Bronchial epithelial cell (primary cell): ENCODE measurements at regions not wholly inside any gene's neighbourhood (a gene's known extent, or its start where the extent isn't known, plus 50 kb on each side); places are given as distances from the start of the nearest gene placed in this dataset.

Source experiments
- DNase-seq: peaks from one replicate; pipeline ENCODE4 v3.0.0-alpha.2; 2010; ENCODE audit warnings: low read depth
- FAIRE-seq: peaks from 2 replicates; lab custom pipeline; 2011; peaks lifted over from hg19 to GRCh38; lab: Jason Lieb, UNC
- H3K27me3 ChIP-seq: 2 replicates; pipeline ENCODE4 v1.5.1; 2011; ENCODE audit warnings: low read length; ENCODE audit not compliant: control insufficient read depth, insufficient read depth
- H3K36me3 ChIP-seq: 2 replicates; pipeline ENCODE4 v1.5.1; 2011; ENCODE audit warnings: low read length; ENCODE audit not compliant: control insufficient read depth, insufficient read depth
- H3K4me3 ChIP-seq: 2 replicates; pipeline ENCODE4 v1.5.1; 2011; ENCODE audit warnings: mild to moderate bottlenecking, low read depth, low read length, control low read depth
- TF ChIP-seq, protein P1 (sequence below): IDR thresholded peaks from 2 replicates; pipeline ENCODE4 v1.5.1; 2011; ENCODE audit warnings: mild to moderate bottlenecking, moderate library complexity, low read length, control low read depth, inconsistent platforms; ENCODE audit not compliant: insufficient read depth, severe bottlenecking

DNA sequence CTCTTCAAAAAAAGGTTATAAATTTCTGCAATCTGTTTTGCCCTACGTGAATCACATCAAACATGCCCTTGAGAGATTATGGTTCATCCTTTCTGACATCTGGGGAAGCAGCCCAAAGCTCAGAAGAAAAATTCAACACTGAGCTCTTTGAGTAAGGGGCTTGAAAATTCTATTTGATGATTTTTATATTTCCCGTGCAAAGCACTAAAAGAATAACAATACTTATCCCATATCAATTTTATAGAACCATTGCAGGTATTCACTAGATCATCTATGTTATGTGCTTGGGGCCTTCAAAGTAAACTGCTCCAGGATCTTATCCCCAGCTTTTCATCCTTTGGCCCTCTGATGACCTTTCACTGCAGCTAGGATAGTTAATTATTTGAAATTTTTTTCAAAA is 966.9 kb upstream of the CNTN5 start:
- TF ChIP-seq, protein P1, sequence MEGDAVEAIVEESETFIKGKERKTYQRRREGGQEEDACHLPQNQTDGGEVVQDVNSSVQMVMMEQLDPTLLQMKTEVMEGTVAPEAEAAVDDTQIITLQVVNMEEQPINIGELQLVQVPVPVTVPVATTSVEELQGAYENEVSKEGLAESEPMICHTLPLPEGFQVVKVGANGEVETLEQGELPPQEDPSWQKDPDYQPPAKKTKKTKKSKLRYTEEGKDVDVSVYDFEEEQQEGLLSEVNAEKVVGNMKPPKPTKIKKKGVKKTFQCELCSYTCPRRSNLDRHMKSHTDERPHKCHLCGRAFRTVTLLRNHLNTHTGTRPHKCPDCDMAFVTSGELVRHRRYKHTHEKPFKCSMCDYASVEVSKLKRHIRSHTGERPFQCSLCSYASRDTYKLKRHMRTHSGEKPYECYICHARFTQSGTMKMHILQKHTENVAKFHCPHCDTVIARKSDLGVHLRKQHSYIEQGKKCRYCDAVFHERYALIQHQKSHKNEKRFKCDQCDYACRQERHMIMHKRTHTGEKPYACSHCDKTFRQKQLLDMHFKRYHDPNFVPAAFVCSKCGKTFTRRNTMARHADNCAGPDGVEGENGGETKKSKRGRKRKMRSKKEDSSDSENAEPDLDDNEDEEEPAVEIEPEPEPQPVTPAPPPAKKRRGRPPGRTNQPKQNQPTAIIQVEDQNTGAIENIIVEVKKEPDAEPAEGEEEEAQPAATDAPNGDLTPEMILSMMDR, result no peak
- no peaks in the 10 kb centered on the region for H3K36me3 ChIP-seq
- FAIRE-seq (no peak), DNase-seq (no peak)
- H3K27me3 ChIP-seq, result no peaks in the 10 kb centered on the region
- no peak overlapping the region for H3K4me3 ChIP-seq

DNA sequence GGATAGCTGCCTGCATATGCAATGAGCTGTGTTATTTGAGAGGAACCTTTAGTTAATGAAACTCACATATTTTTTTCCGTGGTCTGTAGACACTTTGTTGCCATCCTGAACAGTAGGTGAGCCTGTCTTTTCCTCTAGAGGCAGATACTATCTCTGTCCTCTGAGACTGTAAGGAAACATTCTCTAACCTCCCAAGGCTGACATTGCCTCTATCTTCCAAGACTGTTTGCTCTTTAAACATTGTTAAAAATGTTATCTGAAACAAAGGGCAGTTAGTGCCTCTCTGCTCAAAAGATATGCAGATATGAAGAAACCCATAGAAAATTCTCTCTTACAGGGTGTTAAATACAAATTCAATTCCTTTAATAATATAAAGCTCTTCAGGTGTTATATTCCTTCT is 963.8 kb upstream of the CNTN5 start:
- H3K36me3 ChIP-seq, result no peaks in the 10 kb centered on the region
- FAIRE-seq (no peak), DNase-seq (no peak)
- TF ChIP-seq, protein P1, result no peak
- H3K27me3 ChIP-seq, result no peaks in the 10 kb centered on the region
- H3K4me3 ChIP-seq, result no peak overlapping the region

DNA sequence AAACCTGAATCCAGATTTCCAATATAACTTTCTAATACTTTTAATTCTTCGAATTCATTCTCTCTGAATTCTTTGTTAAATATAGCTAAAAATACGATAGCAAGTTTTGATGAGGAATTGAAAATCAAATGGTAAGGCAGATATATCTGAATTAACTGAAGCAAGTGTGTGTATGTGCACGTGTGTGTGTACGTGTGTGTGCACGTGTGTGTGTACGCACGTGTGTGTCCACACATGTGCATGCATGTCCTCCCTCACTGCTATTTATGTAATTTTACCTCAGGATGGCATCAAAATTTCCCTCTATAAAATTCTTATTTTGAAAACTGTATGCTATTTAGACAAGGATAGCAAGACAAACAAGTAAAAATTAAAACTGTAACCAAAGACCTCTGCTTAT is 961.3 kb upstream of the CNTN5 start:
- DNase-seq (no peak), FAIRE-seq (no peak)
- Histone ChIP-seq H3K4me3 (no peak overlapping the region), H3K27me3 (no peaks in the 10 kb centered on the region), H3K36me3 (no peaks in the 10 kb centered on the region)
- TF ChIP-seq, protein P1, result no peak

DNA sequence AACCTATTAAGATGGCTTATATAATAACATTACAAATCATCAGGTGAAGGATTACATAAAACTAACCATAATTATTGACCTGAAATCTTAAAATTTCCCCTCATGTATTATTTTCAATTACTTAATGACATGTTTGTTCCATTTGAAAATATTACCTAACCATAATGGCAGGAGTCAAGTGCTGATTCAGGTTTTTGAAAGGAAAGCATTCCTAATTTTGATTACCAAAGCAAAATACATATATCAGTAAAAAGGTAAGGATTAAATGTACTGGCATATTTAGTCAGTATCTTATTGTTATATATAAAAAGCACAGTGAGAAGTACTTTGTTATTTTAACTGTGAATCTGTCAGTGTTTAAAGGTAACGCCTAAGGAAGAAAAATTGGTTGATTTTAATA is 960.0 kb upstream of the CNTN5 start:
- H3K36me3 ChIP-seq, result no peaks in the 10 kb centered on the region
- FAIRE-seq (no peak), DNase-seq (no peak)
- H3K27me3 ChIP-seq, result no peaks in the 10 kb centered on the region
- TF ChIP-seq, protein P1, result no peak
- no peak overlapping the region for H3K4me3 ChIP-seq

DNA sequence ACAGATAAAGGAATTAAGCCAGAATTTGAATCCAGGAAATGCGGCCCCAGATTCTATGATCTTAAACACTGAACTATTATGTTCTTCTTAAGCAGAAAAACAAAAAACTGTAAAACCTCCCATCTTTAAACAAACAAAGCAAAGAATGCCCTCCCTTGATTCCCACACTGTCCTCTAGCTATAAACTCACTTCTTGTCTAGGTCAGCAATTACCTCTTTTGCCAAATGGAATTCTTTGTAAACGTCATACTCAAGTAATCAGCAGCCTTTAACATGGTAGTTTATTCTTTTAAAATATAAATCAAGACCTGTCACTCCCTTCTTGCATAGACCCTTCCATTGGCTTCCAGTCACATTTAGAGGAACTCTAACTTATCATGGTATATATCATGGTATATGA is 958.9 kb upstream of the CNTN5 start:
- Histone ChIP-seq H3K27me3 (no peaks in the 10 kb centered on the region), H3K36me3 (no peaks in the 10 kb centered on the region), H3K4me3 (no peak overlapping the region)
- TF ChIP-seq, protein P1, result no peak
- FAIRE-seq (no peak), DNase-seq (no peak)

DNA sequence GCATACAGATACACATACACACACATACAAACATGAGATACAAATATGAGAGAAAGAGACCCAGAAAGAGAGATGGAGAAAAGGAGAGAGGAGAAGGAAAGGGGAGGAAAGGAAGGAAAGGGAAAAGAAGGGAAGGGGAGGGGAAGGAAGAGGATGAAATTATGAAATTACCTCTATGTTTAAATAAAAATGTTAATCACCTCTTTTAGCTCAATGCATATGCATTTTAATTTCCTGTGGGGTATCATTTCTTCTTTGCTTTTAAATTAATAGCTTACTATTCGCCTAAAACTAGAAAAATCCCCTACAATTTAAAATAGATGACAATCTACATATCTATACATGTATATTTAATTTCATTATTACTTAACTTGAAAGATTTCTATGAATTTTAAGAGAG is 958.0 kb upstream of the CNTN5 start:
- TF ChIP-seq, protein P1, result no peak
- FAIRE-seq, result no peak

More for the DNA sequence above, 958.0 kb upstream of the CNTN5 start:
- no peaks in the 10 kb centered on the region for H3K36me3 ChIP-seq
- no peak for DNase-seq
- H3K27me3 ChIP-seq, result no peaks in the 10 kb centered on the region
- H3K4me3 ChIP-seq, result no peak overlapping the region
